ENCODE measurements at regions not wholly inside any gene's neighbourhood (a gene's known extent, or its start where the extent isn't known, plus 50 kb on each side); places are given as distances from the start of the nearest gene placed in this dataset.

DNA sequence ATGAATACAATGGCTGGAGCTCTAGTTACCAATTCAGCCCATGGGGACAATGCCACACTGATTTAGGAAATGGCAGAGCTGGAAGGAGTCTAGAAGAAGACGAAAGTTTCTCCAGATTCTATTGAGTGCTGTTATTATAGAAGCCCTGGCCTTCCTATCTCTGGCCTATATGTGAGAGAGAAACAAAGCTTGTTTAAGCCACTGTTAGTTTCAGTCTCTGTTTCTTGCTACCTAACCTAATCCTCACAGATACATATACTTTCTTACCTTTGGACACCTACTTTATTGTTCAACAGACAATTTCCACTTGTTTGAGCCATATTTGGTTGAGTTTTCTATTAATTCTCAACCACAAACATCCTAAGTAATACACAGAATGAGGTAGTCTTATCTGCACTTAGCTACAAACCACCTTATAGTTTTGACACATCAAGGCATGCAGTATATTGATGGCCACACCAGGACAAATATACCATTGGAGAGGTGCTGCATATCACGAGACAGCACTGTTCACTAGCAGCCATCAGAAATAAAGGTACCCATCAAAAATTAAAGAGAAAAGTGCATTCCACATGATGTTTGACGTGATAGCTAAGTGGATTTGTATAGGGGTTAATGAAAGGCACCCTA, 190.2 kb downstream of the SMIM20 start:
- DNase-seq (ENCODE audit: low spot score): no peak

DNA sequence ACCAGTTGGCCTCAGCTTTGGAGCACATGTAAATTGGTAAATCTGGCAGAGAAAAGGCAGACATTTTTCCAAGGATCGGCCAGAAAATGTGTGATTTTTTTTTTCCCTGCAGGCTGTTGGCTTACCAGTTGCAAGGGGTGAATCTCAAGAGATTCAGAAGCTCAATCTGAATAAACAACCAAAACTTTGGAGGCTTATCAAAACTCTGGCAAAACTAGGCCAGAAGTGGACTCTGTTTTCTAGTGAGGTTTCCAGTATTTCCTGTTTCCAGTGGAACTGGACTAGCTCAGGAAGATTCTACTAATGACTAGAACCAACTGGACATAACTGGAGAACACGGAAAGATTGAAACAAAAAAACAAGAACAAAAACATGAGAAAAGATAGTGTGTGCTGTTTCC, 191.3 kb downstream of the SMIM20 start:
- no peak for DNase-seq (ENCODE audit: low spot score)

DNA sequence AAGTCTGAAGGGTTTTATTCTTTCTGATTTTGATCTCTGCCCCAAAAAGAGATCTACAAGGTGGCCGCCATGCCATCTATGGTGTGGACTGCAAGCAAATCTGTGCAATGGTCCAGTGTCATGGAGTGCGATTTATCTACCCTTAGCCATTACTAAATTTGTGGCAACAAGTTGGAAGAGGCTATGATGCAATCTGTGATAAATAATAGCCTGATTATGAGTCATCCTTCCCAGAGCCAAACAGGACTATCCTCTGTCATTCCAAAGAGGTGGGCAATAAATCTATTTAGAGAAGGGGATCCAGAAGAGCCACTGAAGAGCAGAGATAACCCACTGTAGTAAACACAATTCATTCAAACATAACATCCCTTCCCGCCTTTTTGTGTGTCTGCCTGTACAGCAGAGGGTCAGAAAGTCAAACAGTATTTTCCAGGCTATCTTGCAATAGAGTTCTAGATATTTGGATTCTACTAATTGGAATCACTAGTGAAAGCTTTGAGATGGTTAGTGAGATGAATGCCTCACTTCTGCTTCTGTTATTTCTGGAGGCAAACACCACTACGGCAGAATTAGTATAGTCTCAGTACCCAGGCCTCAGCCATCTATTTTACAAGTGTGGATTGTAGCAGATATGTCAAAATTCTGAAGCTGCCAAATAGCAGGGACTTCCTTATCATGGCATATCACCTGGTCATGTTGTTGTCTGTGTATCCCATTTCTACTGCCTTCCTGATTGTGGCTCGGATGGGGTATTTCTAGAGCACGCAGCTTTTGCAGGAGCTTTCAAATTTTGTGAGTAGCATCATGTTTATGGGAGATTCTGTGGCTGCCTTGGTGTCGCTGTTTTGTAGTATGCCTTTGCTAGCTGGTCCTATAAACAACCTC, 192.0 kb downstream of the SMIM20 start:
- peak; percentile 34 for DNase-seq (ENCODE audit: low spot score)

DNA sequence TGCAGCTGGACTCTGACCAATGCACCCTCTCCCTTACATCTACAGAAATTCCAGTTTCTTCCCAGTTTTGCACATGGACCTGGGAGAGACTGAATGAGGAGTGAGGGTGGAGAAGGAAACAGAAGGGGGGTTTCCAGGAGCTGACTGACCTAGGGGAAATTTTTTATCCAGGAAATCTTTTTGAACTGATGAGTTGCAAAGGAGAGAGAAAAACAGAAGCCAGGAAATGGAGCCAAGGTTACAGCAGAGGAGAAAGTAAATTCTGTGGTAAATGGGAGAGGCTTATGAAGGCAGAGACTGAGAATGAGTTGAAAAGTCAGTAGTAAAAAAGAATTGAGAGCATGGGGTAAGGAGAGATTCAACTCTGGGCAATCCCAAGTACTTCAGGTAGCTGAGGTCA, 192.8 kb downstream of the SMIM20 start:
- no peak for DNase-seq (ENCODE audit: low spot score)

DNA sequence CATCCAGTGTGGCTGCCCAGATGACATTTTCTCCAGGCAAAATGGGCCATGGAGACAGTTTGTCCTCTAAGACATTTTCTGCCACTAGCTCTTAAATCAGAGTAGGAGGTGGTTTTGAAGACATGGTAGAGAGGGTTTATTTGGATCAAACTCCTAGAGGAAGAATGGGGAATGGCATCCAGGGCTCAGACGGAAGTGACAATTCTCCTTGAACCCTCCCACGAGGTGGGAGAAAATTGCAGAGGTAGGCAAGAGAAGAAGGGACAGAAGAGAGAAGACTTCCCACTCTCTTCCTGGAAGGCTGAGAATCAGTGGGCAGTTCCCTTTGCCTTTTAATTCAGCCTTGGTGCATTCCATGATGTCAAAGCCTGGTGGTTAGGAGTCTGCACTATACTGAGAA, 194.0 kb downstream of the SMIM20 start:
- no peak for DNase-seq (ENCODE audit: low spot score)

DNA sequence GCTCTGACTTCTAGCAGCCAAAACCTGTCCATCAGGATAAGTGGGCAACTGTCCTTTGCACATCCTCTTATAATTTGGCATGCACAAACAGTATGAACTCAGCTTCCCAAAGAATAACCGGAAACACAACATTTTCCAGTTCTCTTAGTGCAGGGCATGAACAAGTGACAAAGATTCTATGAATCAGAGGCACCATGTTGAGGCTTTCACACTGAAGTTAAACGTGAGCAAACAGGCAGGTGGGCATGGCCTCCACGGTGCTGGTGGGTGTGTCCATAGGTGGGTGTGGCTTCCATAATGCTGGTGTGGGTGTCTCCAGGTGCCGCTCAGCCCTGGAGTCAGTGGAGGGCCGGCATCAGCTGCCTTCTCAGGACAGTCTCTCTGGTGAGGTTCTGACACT, 196.5 kb downstream of the SMIM20 start:
- no peak for DNase-seq (ENCODE audit: low spot score)

DNA sequence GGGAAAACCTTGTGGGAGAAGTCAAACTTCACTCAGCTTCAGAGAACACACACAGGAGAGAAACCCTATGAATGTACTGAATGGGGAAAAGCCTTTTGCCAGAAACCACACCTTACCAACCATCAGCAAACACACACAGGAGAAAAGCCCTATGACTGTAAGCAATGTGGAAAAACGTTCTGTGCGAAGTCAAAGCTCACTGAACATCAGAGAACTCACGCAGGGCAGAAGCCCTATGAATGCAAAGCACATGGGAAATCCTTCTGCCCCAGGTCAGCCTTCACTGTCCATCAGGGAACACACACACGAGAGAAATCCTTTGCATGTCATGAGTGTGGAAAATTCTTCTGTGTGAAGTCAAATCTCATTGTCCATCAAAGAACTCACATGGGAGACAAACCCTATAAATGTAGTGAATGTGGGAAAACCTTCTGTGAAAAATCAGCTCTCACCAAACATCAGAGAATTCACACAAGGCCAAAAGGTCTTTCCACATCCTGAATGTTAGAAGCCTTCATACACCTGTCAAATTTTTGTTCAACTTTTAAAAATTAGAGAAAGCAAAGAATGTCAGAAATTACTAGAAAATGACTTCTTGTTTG, 199.4 kb downstream of the SMIM20 start:
- DNase-seq (ENCODE audit: low spot score): no peak

DNA sequence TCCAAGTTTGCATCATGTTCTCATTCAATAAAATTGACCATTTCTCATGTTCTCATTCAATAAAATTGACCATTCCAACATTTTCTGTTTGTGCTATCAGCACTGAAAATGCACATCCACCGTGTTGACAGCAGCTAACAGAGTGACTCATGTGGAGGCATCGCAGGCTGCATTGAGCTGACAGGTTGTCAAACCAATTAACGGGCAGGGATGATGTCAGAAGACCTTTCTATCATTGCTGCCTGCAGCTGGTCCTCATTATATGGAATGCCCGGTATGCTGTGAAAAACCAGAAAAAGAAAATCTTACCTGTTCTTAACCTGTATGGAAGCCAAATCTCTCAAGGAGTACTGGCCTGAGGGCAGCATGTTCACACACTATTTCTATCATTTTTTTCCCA, 202.0 kb downstream of the SMIM20 start:
- peak; percentile 40 for DNase-seq (ENCODE audit: low spot score)

DNA sequence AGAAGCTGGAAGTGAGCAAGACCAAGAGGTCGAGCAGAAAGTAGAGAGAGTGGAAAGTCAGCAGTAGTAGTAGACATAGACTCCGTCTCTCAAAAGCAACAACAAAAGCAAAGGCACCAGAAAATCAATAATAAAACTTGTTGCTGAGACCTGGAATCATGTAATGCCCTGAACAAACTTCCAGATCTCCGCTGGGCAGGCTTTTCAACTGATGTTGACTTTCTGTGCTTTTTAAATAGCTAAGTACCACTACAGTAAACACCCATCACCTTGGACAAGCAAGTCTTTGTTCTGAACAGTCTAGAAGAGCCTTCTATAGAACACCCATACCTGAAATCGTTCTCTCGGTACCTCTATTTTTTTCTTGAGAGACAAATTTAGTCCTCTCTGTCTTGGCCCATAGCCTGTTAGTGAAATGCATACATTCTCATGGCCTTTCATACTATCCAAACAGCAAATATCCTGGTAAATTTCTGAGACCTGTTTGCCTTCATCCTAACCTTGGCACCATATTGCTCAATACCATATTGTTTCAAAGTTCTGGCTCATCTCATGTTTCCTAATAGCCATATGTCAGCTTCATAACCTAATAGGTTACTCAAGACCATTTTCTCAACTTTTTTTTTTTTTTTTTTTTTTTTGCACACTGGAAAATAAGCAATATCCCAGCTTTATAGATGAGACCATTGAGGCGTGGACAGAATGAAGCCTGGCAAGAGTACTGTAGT, 200.6 kb upstream of the RBPJ start:
- DNase-seq (ENCODE audit: low spot score): no peak

DNA sequence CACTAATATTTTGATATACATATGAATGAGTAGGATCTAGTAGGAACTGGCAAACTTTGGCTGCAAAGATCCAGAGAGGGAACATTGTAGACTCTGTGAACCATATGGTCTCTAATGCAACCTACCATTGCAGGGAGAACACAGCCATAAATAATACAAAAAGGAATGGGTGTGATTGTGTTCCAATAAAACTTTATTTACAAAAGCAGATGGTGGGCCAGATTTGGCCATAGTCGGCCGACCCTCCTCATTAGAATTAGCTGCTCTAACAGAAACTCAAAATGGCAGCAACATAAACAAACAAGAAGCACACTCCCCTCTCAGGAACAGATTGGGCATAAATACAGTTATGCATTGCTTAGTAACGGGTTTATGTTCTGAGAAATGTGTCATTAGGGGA, 198.1 kb upstream of the RBPJ start:
- no peak for DNase-seq (ENCODE audit: low spot score)

DNA sequence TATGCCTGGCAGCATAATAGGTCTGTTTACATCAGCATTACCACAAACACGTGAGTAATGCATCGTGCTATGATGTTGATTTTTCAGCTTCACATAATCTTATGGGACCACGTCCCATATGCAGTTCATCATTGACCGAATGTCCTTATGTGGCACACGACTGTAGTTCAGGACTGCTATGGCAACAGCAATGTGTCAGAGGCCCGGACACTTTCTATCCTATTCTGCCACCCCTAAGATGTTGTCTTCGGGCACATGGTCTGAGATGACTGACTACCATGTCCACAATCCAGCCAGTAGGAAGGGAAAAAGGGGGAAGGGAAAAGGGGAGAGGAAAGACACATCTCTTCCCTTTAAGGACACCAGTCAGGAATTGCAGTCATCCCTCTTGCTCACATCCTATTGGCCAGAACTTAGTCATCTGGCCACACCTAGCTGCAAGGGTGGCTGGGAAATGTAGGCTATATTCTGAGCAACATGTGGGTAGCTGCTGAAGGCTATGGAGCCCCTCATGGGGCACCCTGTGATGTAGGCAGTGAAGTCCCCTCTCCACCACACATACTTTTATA, 196.0 kb upstream of the RBPJ start:
- peak; percentile 62 for DNase-seq (ENCODE audit: low spot score)

DNA sequence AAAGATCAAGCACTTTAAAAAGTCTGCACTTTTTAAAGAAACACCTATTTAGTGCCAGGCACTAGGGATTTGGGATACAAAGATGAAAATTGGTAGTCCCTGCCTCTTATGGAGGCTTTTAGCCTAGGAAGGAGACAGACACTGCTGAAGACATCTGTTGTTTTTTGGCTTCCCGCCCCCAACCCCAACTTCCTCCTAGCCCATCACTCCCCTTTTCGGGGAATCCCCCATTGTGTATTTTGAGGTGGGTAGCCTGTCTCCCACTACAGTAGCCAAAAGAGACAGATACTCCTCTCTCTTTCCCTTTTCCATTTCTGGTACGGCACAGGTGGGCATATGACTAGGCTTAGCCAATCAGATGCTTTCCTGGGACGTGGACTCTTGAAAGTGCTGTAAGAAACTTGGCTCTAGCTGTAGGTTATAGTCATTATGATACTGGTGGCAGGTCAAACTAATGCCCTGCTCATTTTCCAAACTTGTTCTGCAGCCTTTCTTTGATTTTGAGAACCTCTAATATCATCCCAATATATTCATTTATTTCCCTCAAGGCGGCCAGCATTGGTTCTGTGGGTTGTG, 194.6 kb upstream of the RBPJ start:
- DNase-seq (ENCODE audit: low spot score): no peak

DNA sequence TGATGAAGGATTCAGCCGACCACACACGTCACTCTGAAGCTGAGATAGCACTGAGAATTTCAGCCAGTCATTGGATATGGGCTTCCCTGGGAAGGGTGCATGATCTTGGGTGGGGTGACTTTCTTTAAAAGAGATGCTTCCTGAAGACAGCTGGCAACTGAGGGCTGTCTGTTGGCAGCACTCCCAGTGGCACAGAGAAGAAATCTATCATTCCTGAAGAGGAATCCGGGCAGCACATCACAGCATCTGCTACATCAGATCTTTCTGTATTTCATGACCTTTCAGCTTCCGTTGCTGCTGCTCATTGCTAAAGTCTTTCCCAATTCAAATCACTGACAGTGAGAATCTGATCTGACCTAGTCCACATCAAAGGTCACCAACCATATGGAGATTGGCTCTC, 193.8 kb upstream of the RBPJ start:
- DNase-seq (ENCODE audit: low spot score): no peak

DNA sequence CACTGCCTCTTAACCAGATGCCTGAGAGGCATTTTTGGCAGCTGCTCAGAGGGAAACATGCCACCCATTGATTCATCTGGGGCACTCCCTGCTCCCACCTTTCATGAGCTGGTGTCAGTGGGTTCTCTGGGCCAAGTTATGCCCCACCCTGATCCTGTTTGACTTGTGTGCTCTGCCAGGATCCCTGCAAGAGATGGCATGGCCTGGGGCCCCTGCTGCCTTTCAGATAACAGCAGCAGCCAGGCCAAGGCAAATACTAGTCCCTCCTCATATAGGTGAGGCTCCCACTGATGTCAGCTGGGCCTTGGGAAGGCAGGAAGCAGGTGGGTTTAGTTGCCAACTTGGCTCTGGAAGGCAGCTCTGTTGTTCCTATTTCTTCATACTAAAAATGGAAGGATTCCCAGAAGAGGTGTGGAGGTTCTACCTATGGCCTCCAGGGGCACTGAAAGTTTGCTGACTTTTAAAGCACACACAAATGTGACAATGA, 192.9 kb upstream of the RBPJ start:
- DNase-seq (ENCODE audit: low spot score): no peak

DNA sequence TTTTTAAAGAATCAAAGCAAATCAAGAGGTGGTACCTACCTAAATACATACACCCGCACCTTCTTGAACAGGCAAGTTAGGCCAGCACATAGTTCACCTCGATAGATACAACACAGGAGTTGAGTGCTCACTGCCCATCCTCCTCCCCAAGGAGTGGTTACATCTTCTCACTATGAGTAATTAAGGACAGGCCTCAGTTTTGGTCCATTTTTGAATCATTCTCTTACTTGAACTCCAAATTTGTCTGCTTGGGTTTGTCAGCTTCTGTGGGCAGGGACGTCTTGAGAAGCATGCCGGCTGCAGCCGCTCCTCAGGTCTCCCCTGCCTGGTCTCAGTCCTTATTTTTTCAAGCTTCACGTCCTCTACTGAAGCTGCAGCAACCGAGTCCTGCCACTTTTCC, 190.6 kb upstream of the RBPJ start:
- no peak for DNase-seq (ENCODE audit: low spot score)

DNA sequence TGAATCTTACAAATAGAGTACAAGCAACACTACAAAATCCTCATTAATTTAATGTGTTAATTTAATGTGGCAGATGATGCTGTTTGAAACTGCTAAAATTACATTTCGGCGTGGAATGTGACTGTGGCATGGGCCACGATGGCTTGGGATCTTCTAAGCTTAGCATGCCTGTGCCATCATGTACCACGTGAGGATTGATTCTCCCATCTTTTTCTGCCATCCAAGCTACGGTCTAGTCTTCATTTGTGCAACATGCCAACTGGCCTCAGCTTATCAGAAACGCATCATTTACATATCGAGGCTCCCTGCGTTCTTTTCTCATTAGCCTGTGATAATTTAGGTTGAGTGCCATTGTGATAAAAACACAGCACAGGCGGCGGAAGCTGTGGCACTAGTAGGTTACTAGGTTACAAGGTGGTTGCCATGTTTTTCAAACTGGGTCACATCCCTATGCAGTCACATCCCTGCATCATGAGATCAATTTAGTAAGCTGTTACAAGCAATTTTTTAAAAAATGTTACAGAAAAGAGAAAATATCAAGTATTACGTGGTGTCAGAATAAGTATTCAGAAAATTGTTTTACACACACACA, 189.9 kb upstream of the RBPJ start:
- DNase-seq (ENCODE audit: low spot score): no peak

DNA sequence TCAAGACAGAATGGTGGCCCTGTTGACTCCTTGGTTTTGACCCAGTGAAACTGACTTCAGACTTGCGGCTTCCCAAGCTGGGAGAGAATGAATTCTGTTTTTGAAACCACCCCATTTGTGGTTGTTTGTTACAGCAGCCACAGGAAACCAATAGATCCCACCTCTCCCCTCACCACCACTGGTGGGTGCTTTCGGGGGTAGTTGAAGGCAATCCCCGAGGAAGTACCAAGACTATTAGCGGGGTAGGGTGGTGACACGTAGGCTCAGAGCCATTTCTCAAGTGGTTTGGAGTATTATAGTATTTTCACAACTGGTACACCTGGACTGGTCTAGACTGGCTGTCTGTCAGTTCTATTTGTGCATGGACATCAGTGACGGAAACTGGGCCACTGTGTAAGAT, 189.1 kb upstream of the RBPJ start:
- no peak for DNase-seq (ENCODE audit: low spot score)

DNA sequence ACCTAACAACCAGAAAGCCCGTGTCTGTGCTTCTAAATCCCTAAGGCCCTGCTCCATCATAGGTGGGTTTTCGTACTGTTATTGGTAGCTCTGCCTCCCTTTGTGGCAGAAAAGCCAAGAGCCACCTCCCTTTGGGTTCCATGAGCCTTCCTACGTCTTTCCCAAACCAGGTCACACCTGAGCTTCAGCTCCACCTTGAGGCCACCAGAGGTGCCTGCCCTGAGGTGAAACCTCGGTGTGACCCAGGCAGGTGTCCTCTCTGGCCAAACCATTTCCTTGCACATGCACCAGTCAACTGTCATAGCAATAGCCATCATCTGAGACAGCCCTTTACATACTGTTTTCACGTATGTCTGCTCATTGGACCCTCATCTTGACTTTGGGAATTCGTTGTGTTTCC, 188.0 kb upstream of the RBPJ start:
- DNase-seq (ENCODE audit: low spot score): no peak

DNA sequence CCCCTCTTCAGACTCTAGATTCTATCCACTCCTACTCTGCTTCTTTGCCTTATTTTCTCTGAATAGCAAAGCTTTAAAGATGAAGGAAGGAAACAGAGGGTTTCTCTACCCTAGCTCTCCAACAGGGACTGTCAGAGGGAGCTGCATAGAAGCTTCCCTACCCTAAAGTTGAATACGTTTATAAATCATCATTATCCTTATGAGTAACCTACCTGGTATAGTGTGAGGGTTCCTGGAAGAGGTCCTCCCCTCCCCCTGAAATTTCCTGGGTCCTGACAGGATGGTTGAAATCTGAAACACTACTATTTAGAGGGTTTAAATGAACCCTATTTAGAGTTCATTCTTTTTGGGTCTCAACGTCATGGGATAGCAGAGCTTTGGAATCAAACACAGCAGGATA, 187.0 kb upstream of the RBPJ start:
- DNase-seq (ENCODE audit: low spot score): no peak

DNA sequence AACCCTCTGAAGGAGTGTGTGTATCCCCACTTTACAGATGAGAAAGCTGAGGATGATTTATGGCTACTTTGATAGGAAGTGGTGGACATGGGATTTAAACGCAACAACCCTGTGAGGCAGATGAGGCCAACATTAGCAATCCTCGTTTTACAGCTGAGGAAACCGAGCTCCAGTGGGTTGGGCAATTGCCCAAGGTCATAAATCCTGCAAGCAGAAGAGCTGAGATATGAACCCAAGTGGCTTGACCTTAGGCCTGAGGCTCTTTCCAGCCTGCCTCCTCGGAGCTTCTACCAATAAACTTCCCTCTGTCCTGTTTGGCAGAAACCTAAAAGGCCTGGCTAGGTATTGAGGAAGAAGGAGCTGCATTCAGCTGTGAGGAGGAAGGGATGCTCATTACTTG, 185.5 kb upstream of the RBPJ start:
- DNase-seq (ENCODE audit: low spot score): no peak

DNA sequence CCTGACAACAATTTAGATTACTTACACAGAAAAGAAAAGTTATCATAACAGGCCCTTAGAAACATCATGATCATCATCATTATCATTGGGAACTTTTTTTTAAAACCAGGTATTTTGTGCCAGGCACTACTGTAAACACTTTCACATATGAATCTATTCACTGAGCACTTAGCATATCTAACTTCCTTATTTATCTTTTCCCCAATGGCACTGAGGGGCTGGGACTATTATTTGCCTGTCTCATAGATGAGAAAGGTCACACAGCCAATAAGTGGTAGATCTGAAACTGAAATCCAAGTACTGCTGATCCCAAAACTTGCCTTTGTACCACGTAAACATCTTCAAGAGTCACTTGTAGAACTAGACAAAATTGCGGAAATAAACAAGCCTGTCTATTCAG, 184.2 kb upstream of the RBPJ start:
- no peak for DNase-seq (ENCODE audit: low spot score)

All from RKO (cell line).